SIG-M5 treated with dmso at 0.1 percent for 504 hours (cell line): ENCODE measurements at regions not wholly inside any gene's neighbourhood (a gene's known extent, or its start where the extent isn't known, plus 50 kb on each side); places are given as distances from the start of the nearest gene placed in this dataset.

Source experiments
- DNase-seq: peaks from one replicate; lab custom pipeline; 2025; ENCODE audit not compliant: unreplicated experiment; lab: John Stamatoyannopoulos, UW

DNA sequence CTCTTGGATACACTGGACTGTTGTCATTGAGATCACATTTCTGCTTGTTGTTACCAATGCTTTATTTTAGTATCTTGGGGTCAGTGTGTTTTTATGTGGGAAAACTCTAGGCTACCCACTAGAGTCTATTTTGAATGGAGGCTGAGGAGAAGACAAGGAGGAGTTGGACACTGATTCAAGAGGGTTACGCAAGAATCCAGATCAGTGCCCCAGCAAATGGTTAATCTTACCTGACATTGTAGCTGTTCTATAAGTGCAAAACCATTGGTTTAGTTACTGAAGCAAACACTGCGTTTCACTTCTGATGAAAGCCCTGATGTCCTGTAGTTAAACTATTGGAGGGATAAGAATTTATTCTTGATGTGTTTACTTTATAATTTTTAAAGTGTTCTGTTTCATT is 331.1 kb upstream of the NR3C2 start:
- no peak for DNase-seq

DNA sequence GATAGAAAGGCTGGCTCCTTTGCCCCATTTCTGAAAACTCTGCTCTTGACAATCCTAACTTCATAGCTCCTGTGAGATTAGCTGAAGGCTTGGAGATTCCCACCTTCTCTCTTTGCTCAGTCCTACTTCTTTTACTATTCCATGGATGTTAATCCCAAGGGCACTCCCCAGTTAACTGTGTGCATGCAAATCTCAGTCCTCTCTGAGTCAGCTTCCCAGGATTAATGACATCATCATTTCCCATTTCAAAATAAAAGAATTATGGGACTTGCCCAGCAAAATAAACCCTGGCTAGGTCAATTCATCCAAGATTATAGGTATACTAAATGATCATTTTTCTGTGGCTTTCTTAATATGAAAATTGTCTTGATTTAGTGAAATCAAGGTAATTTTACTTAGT is 328.6 kb upstream of the NR3C2 start:
- DNase-seq = no peak

DNA sequence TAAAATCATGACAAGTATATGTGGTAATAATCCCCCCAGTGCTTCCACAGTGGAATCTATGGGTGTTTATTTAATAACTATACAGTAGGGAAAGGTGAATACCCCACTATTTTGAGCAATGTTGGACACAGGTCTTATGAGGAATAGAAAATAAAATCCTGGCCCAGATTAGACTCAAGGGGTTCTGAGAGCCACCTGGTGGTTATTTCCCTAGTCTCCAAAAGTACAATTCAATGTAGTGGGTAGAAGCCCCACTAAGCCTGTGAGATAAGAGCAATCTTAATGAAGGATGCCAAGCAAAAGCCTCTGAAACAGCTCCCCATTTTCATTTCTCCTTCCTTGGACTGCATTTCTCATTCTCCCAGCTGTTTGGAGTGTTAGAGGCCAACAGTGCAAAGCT is 328.2 kb upstream of the NR3C2 start:
- no peak for DNase-seq

DNA sequence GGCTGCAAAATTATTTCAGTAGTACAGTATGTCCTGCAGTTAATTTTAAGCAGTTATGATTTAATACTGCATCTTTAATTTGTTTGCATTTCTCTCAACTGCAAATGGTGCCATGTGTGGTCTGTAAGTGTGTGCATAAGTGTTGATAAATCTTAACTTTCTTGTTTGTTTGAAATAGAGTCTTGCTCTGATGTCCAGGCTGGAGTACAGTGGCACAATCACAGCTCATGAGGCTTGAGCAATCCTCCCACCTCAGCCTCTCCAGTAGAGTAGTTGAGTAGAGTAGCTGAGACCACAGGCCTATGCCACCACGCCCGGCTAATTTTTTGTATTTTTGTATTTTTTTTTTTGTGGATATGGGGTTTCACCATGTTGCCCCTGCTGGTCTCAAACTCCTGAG is 322.5 kb upstream of the NR3C2 start:
- DNase-seq = no peak

GRCh38 chr4:148757171-148757570 is 315.0 kb upstream of the NR3C2 start:
- no peak for DNase-seq

DNA sequence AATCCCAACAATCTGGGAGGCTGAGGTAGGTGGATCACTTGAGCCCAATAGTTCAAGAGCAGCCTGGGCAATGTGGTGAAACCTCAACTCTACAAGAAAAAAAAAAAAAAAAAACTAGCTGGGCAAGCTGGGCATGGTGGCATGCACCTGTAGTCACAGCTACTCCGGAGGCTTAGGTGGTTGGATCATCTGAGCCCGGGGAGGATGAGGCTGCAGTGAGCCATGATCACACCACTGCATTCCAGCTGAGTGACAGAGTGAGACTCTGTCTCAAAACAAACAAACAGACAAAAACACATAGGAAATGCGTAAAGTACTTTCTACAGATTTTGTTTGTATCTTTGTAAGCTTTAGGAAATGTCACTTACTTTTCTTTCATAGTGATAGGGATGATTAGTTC is 307.2 kb upstream of the NR3C2 start:
- DNase-seq = no peak

DNA sequence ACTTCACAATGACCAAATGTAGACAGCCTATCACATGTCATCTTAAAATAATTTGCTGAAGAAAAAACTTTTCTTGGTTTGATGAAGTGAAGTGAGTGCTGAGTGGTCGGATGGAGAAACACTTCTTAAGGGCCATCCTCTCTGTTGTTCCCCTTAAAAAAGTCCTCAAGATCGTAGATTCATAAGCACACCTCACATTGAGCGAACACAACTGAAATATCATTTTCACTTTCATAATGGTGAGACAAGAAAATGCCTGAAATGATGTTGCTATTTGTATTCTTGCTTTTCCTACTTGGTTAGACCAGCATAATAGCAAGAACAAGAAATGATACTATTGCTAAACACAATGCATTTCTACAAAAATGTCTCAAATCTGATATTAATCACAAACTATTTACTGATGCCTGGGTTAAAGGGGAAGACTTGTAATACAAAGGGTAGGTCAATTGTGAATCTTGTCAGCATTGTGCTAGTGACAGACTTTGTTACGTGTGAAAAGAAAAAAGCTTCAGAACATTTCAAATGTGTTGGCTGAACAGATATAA is 305.6 kb upstream of the NR3C2 start:
- no peak for DNase-seq

- no peak for DNase-seq
Observed at GRCh38 chr4:148740701-148741100, 298.5 kb upstream of the NR3C2 start.

DNA sequence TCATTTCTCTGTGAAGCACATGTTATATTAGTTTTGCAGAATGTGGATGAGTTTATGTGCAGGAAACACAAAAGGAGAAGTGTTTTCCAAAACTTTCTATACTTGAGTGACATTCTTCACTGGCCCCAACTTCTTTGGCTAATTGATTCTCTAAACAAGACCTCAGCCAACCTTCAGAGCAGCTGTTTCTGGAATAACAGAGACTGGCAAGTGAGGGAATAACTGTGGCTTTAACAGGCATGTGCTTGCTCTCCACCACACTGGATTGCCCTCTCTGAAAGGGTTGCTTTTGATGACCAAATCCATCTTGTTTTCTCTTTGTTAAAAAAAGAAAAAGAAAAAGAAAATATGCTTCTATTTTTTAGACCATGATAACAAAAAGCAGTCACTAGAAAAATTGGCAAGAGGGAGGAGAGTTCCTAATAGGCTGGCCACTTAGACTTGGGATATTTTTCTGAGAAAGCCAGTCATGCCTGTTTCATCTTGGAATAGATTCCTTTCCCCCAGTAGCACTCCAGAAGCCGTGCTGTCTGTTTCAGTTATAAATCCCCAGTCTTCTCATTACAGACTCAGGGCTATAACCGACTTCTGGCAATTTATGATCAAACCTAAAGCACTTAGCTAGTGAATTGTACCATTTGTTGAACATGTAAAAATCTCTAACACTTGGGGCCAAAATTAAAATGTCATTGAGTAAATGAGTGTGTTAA is 295.0 kb upstream of the NR3C2 start:
- DNase-seq = no peak

DNA sequence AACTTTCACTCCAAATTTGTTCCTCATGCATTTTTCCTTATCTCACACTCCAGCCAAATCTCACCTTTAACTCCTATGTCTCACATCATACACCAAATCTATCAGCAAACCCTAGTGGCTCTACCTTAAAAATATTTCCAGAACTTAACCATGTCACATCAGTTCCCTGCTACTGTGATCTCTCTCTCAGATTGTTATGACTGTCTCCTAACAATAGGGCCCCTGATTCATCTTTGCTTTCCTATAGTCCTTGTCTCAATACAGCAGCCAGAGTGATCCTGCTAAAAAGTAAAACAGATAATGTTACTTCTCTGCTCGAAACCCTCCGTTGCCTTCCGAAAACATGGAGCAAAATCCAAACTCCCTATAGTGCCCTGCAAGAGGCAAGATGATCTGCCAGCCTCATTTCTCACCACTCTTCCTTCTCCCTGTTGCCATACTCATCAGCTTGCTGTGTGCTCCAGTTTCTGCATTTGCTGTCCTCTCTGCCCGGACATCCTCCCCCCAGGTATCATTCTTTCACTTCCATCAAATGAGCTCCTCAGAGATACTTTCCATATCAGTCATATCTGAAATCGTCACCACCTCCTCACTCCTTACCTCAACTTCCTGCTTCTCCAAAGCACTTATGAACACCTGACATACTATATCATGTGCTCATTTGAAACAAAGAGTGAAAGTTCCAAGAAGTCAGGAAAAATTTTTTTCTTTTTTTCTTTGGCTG is 293.4 kb upstream of the NR3C2 start:
- DNase-seq = no peak

- no peak for DNase-seq
Observed at GRCh38 chr4:148730766-148731165, 288.6 kb upstream of the NR3C2 start.

DNA sequence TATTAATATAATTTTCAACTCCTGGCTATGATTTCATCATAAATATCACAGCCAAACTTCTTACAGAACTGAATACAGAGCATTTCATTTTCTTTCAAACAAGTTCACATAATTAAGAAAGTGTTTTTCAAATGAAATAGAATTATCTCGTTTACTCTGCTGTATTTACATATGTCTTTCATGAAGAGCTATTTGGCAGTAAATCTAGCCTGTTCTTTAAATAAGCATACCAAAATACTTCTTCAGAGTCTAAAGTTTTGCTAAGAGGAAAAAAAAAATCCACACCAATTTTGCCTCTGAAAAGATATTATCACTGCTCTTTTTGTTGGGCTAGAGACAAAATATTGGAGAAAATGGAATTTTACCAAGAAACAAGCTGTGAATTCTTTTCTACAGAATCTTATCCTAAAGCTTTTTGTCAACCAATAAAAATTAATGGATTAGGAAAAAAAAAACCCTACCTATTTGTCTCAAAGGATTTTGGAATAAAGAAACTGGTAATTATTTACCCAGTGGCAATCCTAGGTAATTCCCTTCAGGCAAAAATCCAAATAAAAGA is 287.9 kb upstream of the NR3C2 start:
- DNase-seq = no peak

GRCh38 chr4:148717988-148718387 is 275.8 kb upstream of the NR3C2 start:
- DNase-seq = no peak

- no peak for DNase-seq
Observed at GRCh38 chr4:148716431-148717052, 274.3 kb upstream of the NR3C2 start.

DNA sequence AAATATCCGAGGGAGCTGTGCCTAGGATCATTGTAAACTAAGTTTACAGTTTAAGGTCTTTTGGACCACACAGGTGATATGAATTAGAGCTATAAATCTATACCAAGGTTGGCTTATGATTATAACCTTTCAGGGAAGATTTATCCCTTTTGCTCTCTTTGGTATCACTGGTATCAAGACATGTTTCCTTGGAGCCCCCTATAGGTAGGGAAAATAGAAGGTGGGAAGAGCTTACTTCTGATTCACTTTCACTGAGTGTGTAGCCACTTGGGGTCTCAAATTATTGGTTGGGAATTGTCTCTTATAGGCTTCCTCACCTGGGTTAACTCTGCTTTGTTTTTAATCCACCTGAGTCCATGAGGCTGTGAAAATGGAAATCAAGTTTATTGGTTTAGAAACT is 262.1 kb upstream of the NR3C2 start:
- DNase-seq = no peak

DNA sequence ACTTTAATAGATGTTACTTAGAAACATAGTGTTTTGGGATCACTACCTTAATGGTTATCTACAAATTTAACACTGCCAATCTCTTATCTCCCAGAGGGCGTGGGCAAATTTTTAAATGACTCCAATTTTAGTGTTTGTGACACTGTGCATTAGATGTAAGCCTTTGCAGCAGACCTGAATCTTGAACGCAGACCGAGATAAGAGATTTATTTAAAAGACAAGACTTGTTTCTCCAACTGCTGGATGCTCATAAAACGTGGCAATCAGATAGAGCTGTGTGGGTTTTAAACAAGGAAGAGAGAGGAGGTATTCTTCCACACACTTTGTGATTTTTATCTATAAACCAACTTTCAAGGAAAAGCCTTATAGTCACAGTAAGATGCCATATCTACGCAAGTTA is 252.5 kb upstream of the NR3C2 start:
- no peak for DNase-seq

DNA sequence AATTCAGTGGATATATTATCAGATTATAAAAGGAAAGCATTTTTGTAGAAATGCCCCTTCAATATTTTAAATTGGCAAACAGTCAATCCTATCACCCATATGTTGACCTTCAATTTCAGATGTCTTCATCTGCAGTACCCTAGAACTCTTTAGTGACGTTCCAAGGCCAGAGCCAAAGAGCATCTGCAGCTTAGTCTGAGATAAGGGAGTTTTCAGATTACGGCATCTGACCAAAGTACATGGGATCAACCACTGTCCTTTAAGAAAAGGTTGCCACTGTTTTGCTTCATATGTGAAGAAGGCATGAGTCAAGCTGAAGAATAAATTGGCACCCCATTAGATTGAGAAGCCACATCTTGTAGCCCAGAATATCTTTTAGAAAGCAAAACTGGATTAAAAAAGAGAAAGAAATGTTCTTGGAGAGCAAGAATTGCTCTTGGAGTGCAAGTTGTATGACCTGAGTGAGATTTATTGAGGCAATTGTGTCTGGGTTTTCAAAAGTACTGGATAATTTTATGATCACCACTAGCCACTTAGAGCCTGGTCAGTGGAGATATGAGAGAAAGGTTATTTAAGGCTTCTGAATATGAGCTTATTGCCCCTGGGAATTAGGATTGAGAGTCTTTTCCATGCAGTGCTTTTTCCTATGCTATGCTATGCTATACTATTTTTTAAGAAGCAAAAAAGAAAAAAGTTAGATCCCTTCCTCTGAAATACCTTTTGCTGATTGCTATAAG is 251.9 kb upstream of the NR3C2 start:
- DNase-seq = no peak

GRCh38 chr4:148692242-148692641 is 250.0 kb upstream of the NR3C2 start:
- DNase-seq = no peak

DNA sequence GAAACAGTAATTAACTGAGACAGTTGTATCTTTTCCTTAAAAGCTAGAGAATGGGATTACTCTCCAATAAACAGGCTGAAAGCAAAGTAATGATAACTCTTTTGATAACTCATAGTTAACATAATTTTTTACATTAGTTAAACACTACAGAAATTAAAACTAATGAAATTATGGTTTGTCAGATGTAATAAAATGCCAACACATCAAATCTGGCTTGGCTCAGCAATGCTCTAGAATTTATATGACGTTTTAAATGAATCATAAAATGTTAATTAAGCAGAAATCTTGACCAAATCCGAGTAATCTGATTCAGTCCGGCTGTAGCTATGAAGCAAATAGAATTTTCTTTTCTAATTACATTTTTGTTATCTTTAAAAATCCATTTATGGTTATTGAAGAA is 244.2 kb upstream of the NR3C2 start:
- no peak for DNase-seq

- DNase-seq = no peak
Observed at GRCh38 chr4:148684638-148685037, 242.4 kb upstream of the NR3C2 start.

DNA sequence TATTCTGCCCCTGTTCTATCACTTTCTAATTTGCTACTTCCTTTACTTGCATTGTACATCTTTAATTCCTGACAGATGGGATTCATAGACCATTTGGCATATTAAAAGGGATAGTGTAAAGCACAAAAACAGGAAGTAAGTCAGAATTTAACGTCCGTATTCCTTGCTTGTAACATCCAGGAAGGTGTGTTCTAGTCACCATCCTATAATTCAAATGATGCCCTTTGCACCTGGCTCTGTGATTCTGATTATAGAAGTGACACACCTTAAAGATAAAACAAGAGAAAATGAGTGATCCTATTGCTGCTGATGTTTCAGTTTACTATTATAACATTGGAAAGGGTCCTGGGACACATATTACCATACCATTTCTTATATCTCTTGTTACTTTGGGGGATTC is 238.7 kb upstream of the NR3C2 start:
- no peak for DNase-seq
